Neuron (in vitro differentiated cells): ENCODE measurements at regions not wholly inside any gene's neighbourhood (a gene's known extent, or its start where the extent isn't known, plus 50 kb on each side); places are given as distances from the start of the nearest gene placed in this dataset.

Experiments
- H2AFZ ChIP-seq: one replicate; pipeline ENCODE4 v1.6.1; 2013; ENCODE audit warnings: low read depth, mild to moderate bottlenecking, inconsistent platforms, low read length, moderate library complexity
- H3K27me3 ChIP-seq: one replicate; pipeline ENCODE4 v1.6.1; 2013; ENCODE audit warnings: low read length; ENCODE audit not compliant: insufficient read depth
- H3K36me3 ChIP-seq: one replicate; pipeline ENCODE4 v1.6.1; 2013; ENCODE audit warnings: low read length; ENCODE audit not compliant: insufficient read depth
- H3K4me1 ChIP-seq: one replicate; pipeline ENCODE4 v1.6.1; 2013; ENCODE audit warnings: low read length; ENCODE audit not compliant: insufficient read depth
- H3K4me3 ChIP-seq: 2 replicates; pipeline ENCODE4 v1.5.1; 2013; ENCODE audit warnings: mild to moderate bottlenecking, low read length, moderate library complexity
- H3K9me3 ChIP-seq: one replicate; pipeline ENCODE4 v1.6.1; 2013; ENCODE audit warnings: low read length

GRCh38 chr4:63308697-63309096 lies 1100.6 kb downstream of the TECRL start:
- no peaks in the 10 kb centered on the region for H3K36me3 ChIP-seq
- H2AFZ ChIP-seq: no peak overlapping the region
- no peaks in the 10 kb centered on the region for H3K9me3 ChIP-seq
- H3K4me1 ChIP-seq: no peaks in the 10 kb centered on the region
- no peaks in the 10 kb centered on the region for H3K27me3 ChIP-seq
- H3K4me3 ChIP-seq: no peak overlapping the region

- Histone ChIP-seq H3K4me3 (no peak overlapping the region), H3K4me1 (no peaks in the 10 kb centered on the region)
Observed at GRCh38 chr4:63302792-63303191, 1106.5 kb downstream of the TECRL start.

GRCh38 chr4:63302078-63302477 lies 1107.2 kb downstream of the TECRL start:
- no peaks in the 10 kb centered on the region for H3K9me3 ChIP-seq
- no peak overlapping the region for H3K4me3 ChIP-seq
- no peak overlapping the region for H2AFZ ChIP-seq
- H3K36me3 ChIP-seq: no peaks in the 10 kb centered on the region
- H3K27me3 ChIP-seq: no peaks in the 10 kb centered on the region
- H3K4me1 ChIP-seq: no peaks in the 10 kb centered on the region

More at GRCh38 chr4:63302792-63303191, 1106.5 kb downstream of the TECRL start:
- Histone ChIP-seq H3K36me3 (no peaks in the 10 kb centered on the region), H2AFZ (no peak overlapping the region), H3K9me3 (no peaks in the 10 kb centered on the region), H3K27me3 (no peaks in the 10 kb centered on the region)

GRCh38 chr4:63296773-63297172 lies 1112.5 kb downstream of the TECRL start:
- Histone ChIP-seq H3K4me3 (no peak overlapping the region), H3K9me3 (no peaks in the 10 kb centered on the region), H3K4me1 (no peaks in the 10 kb centered on the region), H3K27me3 (no peaks in the 10 kb centered on the region), H2AFZ (no peak overlapping the region), H3K36me3 (no peaks in the 10 kb centered on the region)

- H3K4me3 ChIP-seq: no peak overlapping the region
- no peak overlapping the region for H2AFZ ChIP-seq
- no peaks in the 10 kb centered on the region for H3K27me3 ChIP-seq
- no peaks in the 10 kb centered on the region for H3K4me1 ChIP-seq
- H3K9me3 ChIP-seq: no peaks in the 10 kb centered on the region
- no peaks in the 10 kb centered on the region for H3K36me3 ChIP-seq
Observed at GRCh38 chr4:63275491-63275890, 1133.8 kb downstream of the TECRL start.

- no peaks in the 10 kb centered on the region for H3K36me3 ChIP-seq
- no peak overlapping the region for H3K4me3 ChIP-seq
- no peak overlapping the region for H2AFZ ChIP-seq
- no peaks in the 10 kb centered on the region for H3K9me3 ChIP-seq
- no peaks in the 10 kb centered on the region for H3K27me3 ChIP-seq
- H3K4me1 ChIP-seq: no peaks in the 10 kb centered on the region
Observed at GRCh38 chr4:63269156-63269555, 1140.1 kb downstream of the TECRL start.

GRCh38 chr4:63233671-63234070 lies 1175.6 kb downstream of the TECRL start:
- Histone ChIP-seq H2AFZ (no peak overlapping the region), H3K4me1 (no peaks in the 10 kb centered on the region), H3K36me3 (no peaks in the 10 kb centered on the region), H3K27me3 (no peaks in the 10 kb centered on the region), H3K9me3 (no peaks in the 10 kb centered on the region), H3K4me3 (no peak overlapping the region)

GRCh38 chr4:63232058-63232457 lies 1177.2 kb downstream of the TECRL start:
- Histone ChIP-seq H2AFZ (no peak overlapping the region), H3K4me3 (no peak overlapping the region), H3K4me1 (peaks cover 1% of the 10 kb centered on the region), H3K9me3 (peaks cover 1% of the 10 kb centered on the region), H3K36me3 (no peaks in the 10 kb centered on the region), H3K27me3 (no peaks in the 10 kb centered on the region)

- Histone ChIP-seq H3K9me3 (peaks cover 2% of the 10 kb centered on the region), H3K27me3 (no peaks in the 10 kb centered on the region), H3K4me1 (peaks cover 16% of the 10 kb centered on the region)
Observed at GRCh38 chr4:63226229-63226628, 1183.0 kb downstream of the TECRL start.

GRCh38 chr4:63222466-63222865 lies 1186.8 kb downstream of the TECRL start:
- peaks cover 2% of the 10 kb centered on the region for H3K9me3 ChIP-seq
- peaks cover 25% of the 10 kb centered on the region for H3K4me1 ChIP-seq
- H2AFZ ChIP-seq: no peak overlapping the region
- H3K27me3 ChIP-seq: no peaks in the 10 kb centered on the region
- no peak overlapping the region for H3K4me3 ChIP-seq
- H3K36me3 ChIP-seq: no peaks in the 10 kb centered on the region

More at GRCh38 chr4:63226229-63226628, 1183.0 kb downstream of the TECRL start:
- Histone ChIP-seq H3K4me3 (no peak overlapping the region), H2AFZ (no peak overlapping the region), H3K36me3 (no peaks in the 10 kb centered on the region)

GRCh38 chr4:63221477-63221876 lies 1187.8 kb downstream of the TECRL start:
- Histone ChIP-seq H3K9me3 (no peaks in the 10 kb centered on the region), H3K4me1 (peaks cover 20% of the 10 kb centered on the region), H3K36me3 (no peaks in the 10 kb centered on the region), H2AFZ (no peak overlapping the region), H3K27me3 (no peaks in the 10 kb centered on the region), H3K4me3 (no peak overlapping the region)

- Histone ChIP-seq H3K4me1 (peaks cover 9% of the 10 kb centered on the region), H3K9me3 (no peaks in the 10 kb centered on the region), H3K27me3 (no peaks in the 10 kb centered on the region), H3K36me3 (no peaks in the 10 kb centered on the region), H2AFZ (peak overlapping the region; percentile 46), H3K4me3 (no peak overlapping the region)
Observed at GRCh38 chr4:63218856-63219255, 1190.4 kb downstream of the TECRL start.

- H3K9me3 ChIP-seq: peaks cover 2% of the 10 kb centered on the region
- no peak overlapping the region for H3K4me3 ChIP-seq
- H2AFZ ChIP-seq: no peak overlapping the region
- no peaks in the 10 kb centered on the region for H3K36me3 ChIP-seq
- no peaks in the 10 kb centered on the region for H3K27me3 ChIP-seq
- peaks cover 9% of the 10 kb centered on the region for H3K4me1 ChIP-seq
Observed at GRCh38 chr4:63214076-63214475, 1195.2 kb downstream of the TECRL start.

GRCh38 chr4:63211776-63212479 lies 1197.3 kb downstream of the TECRL start:
- H3K27me3 ChIP-seq: no peaks in the 10 kb centered on the region
- H3K36me3 ChIP-seq: no peaks in the 10 kb centered on the region
- peaks cover 2% of the 10 kb centered on the region for H3K4me1 ChIP-seq
- H3K4me3 ChIP-seq: no peak overlapping the region
- peaks cover 2% of the 10 kb centered on the region for H3K9me3 ChIP-seq
- H2AFZ ChIP-seq: no peak overlapping the region
